ENCODE measurements at regions not wholly inside any gene's neighbourhood (a gene's known extent, or its start where the extent isn't known, plus 50 kb on each side); places are given as distances from the start of the nearest gene placed in this dataset.

DNA sequence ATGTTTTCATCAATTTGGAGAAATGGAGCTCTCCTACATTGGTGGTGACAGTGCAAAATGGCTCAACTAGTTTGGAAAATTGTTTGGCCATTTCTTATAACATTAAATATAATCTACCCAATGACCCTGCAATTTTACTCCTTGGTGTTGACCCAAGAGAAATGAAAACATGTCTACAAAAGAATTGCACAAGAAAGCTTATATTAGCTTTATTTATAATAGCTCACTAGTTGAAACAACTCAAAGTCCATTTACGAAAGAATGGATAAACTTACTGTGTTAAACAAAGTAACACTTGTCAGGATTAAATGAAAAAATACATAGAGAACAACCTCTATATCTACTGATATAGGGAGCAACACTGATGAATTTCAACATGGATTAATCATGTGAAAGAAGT is 539.9 kb downstream of the DNAJB9 start:
- no peaks in the 10 kb centered on the region for H3F3A ChIP-seq (ENCODE audit: insufficient read depth, low read length)
- no peaks in the 10 kb centered on the region for H3K27me3 ChIP-seq (replicated peaks; ENCODE audit: insufficient read depth, low read length)
- no peaks in the 10 kb centered on the region for H3K9me2 ChIP-seq (replicated peaks; ENCODE audit: insufficient read depth, low read length)
- no peaks in the 10 kb centered on the region for H3K9me3 ChIP-seq (replicated peaks; ENCODE audit: insufficient read depth, low read length)
- no peak overlapping the region for H3K4me3 ChIP-seq (ENCODE audit: low read length)
- H3K36me3 ChIP-seq (replicated peaks; ENCODE audit: insufficient read depth, low read length): no peaks in the 10 kb centered on the region
- H3K9ac ChIP-seq (ENCODE audit: low read length): no peak overlapping the region
- H3K4me1 ChIP-seq (ENCODE audit: low read length): no peaks in the 10 kb centered on the region
- H4K20me1 ChIP-seq (ENCODE audit: insufficient read depth, low read length): no peaks in the 10 kb centered on the region
- no peaks in the 10 kb centered on the region for H3K79me2 ChIP-seq (ENCODE audit: low read length)
- no peak for TF ChIP-seq EZH2phosphoT487 (IDR thresholded peaks at IDR 0.05; ENCODE audit: low read length)
- TF ChIP-seq, protein P1, sequence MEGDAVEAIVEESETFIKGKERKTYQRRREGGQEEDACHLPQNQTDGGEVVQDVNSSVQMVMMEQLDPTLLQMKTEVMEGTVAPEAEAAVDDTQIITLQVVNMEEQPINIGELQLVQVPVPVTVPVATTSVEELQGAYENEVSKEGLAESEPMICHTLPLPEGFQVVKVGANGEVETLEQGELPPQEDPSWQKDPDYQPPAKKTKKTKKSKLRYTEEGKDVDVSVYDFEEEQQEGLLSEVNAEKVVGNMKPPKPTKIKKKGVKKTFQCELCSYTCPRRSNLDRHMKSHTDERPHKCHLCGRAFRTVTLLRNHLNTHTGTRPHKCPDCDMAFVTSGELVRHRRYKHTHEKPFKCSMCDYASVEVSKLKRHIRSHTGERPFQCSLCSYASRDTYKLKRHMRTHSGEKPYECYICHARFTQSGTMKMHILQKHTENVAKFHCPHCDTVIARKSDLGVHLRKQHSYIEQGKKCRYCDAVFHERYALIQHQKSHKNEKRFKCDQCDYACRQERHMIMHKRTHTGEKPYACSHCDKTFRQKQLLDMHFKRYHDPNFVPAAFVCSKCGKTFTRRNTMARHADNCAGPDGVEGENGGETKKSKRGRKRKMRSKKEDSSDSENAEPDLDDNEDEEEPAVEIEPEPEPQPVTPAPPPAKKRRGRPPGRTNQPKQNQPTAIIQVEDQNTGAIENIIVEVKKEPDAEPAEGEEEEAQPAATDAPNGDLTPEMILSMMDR (IDR thresholded peaks at IDR 0.05; ENCODE audit: low read length): no peak
- no peak for TF ChIP-seq EZH2 (optimal IDR thresholded peaks at IDR 0.05; ENCODE audit: low read depth, low read length)
- no peak overlapping the region for H2AFZ ChIP-seq (ENCODE audit: low read length)
- H3K27ac ChIP-seq (ENCODE audit: low read length): no peak overlapping the region
- no peak for DNase-seq
- no peak overlapping the region for H3K4me2 ChIP-seq (ENCODE audit: low read depth, low read length)

DNA sequence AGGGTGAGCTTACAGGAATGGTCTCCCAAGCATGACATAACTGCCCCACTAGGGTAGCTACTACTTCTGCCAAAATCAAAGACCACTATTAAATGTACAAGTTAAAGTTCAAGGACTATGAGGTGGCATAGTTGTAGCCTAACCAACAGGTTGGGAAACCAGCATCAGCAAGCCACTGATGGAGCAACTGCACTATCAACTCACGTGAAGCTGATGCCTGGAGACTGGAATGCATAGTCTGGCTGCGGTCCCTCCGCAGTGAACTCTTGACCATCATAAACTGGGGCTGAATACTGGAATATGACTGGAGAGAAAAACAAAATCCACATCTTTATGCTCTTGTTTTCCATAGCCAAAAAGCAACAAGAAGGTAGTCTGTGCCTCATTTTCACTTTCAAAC is 541.4 kb downstream of the DNAJB9 start:
- Histone ChIP-seq H3K36me3 (replicated peaks; ENCODE audit: insufficient read depth, low read length) (no peaks in the 10 kb centered on the region), H3K4me3 (ENCODE audit: low read length) (no peak overlapping the region), H3K9me2 (replicated peaks; ENCODE audit: insufficient read depth, low read length) (no peaks in the 10 kb centered on the region), H3K9ac (ENCODE audit: low read length) (no peak overlapping the region), H3F3A (ENCODE audit: insufficient read depth, low read length) (no peaks in the 10 kb centered on the region), H3K27ac (ENCODE audit: low read length) (no peak overlapping the region), H4K20me1 (ENCODE audit: insufficient read depth, low read length) (no peaks in the 10 kb centered on the region), H3K79me2 (ENCODE audit: low read length) (no peaks in the 10 kb centered on the region), H3K4me1 (ENCODE audit: low read length) (no peaks in the 10 kb centered on the region), H3K27me3 (replicated peaks; ENCODE audit: insufficient read depth, low read length) (no peaks in the 10 kb centered on the region), H3K4me2 (ENCODE audit: low read depth, low read length) (no peak overlapping the region), H2AFZ (ENCODE audit: low read length) (no peak overlapping the region), H3K9me3 (replicated peaks; ENCODE audit: insufficient read depth, low read length) (no peaks in the 10 kb centered on the region)
- TF ChIP-seq, protein P1 (IDR thresholded peaks at IDR 0.05; ENCODE audit: low read length): no peak
- TF ChIP-seq EZH2 (optimal IDR thresholded peaks at IDR 0.05; ENCODE audit: low read depth, low read length): no peak
- no peak for TF ChIP-seq EZH2phosphoT487 (IDR thresholded peaks at IDR 0.05; ENCODE audit: low read length)
- no peak for DNase-seq

DNA sequence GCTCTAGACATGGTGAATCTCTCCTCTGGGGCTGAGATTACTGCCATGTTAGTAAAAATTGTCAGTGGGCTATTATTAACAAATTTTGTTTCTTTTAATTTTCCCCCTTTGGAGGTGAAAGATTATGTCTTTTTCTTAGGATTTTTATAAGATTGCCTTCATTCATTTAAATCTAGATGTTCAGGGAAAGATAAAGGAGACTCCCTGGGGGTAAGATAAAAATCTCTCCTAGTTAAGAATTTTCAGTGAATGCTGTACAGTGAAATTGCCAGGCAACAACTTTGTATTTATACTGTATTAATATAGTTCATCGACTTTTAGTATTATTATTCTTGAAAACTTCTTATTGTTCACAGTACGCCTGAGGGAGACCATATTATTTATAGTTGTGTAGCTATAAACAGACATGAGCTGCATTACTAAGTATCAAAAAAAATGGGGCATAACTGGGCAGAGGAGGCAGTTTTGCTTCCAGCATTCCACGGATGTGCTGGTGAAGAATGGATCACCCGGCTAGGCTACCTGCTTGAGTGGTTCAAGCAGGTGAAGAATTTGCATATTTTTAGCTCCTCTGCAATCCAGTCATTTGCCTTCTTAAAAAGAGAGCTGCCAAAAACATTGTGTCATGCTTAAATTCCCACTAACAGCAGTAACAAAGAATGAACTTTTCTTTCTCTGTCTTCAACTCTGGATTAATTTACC is 552.1 kb downstream of the DNAJB9 start:
- Histone ChIP-seq H3K27ac (ENCODE audit: low read length) (no peak overlapping the region), H3K4me2 (ENCODE audit: low read depth, low read length) (no peak overlapping the region), H3K27me3 (replicated peaks; ENCODE audit: insufficient read depth, low read length) (no peaks in the 10 kb centered on the region), H4K20me1 (ENCODE audit: insufficient read depth, low read length) (no peaks in the 10 kb centered on the region), H3K4me3 (ENCODE audit: low read length) (no peak overlapping the region), H3K9me3 (replicated peaks; ENCODE audit: insufficient read depth, low read length) (no peaks in the 10 kb centered on the region), H3K36me3 (replicated peaks; ENCODE audit: insufficient read depth, low read length) (no peaks in the 10 kb centered on the region), H3K4me1 (ENCODE audit: low read length) (no peaks in the 10 kb centered on the region), H3K79me2 (ENCODE audit: low read length) (no peaks in the 10 kb centered on the region), H3K9me2 (replicated peaks; ENCODE audit: insufficient read depth, low read length) (no peaks in the 10 kb centered on the region), H3K9ac (ENCODE audit: low read length) (no peak overlapping the region), H2AFZ (ENCODE audit: low read length) (no peak overlapping the region), H3F3A (ENCODE audit: insufficient read depth, low read length) (no peaks in the 10 kb centered on the region)
- TF ChIP-seq, protein P1 (IDR thresholded peaks at IDR 0.05; ENCODE audit: low read length): no peak
- TF ChIP-seq EZH2 (optimal IDR thresholded peaks at IDR 0.05; ENCODE audit: low read depth, low read length) (no peak), EZH2phosphoT487 (IDR thresholded peaks at IDR 0.05; ENCODE audit: low read length) (no peak)
- no peak for DNase-seq

All from MM.1S (cell line).